SU-DHL-6 (cell line): ENCODE measurements at regions not wholly inside any gene's neighbourhood (a gene's known extent, or its start where the extent isn't known, plus 50 kb on each side); places are given as distances from the start of the nearest gene placed in this dataset.

Source experiments
- H2AFZ ChIP-seq: fragments of 200-600 bp; sonication (generic); 2 replicates; pipeline ENCODE4 v1.6.1; 2014; ENCODE audit warnings: low read depth, mild to moderate bottlenecking, moderate library complexity, mixed read lengths, antibody characterized with exemption, low read length; ENCODE audit not compliant: severe bottlenecking
- H3F3A ChIP-seq: fragments of 200-600 bp; shearing (Covaris generic); 2 replicates; pipeline ENCODE4 v1.6.0; 2016; ENCODE audit warnings: antibody characterized with exemption, mild to moderate bottlenecking; ENCODE audit not compliant: insufficient read depth
- H3K27ac ChIP-seq: fragments of 200-600 bp; sonication (generic); 2 replicates; pipeline ENCODE4 v1.5.1; 2016; ENCODE audit warnings: low read depth, mild to moderate bottlenecking, low read length, moderate library complexity, mixed read lengths
- H3K27me3 ChIP-seq: fragments of 200-600 bp; sonication (generic), shearing (Covaris generic); 2 replicates; pipeline ENCODE4 v1.6.0; 2014; ENCODE audit warnings: mild to moderate bottlenecking, low read length
- H3K36me3 ChIP-seq: fragments of 200-600 bp; sonication (generic); 2 replicates; pipeline ENCODE4 v1.6.1; 2014; ENCODE audit warnings: mild to moderate bottlenecking, low read length, mixed read lengths
- H3K4me2 ChIP-seq: fragments of 300-600, 200-600 bp; shearing (Covaris generic), sonication (generic); 2 replicates; pipeline ENCODE4 v1.6.0; 2014; ENCODE audit warnings: low read length, low read depth, mild to moderate bottlenecking; ENCODE audit not compliant: poor library complexity, severe bottlenecking
- H3K4me3 ChIP-seq: fragments of 200-600 bp; sonication (generic); 2 replicates; pipeline ENCODE4 v1.5.1; 2014; ENCODE audit warnings: antibody characterized with exemption, low read length, mild to moderate bottlenecking, mixed read lengths; ENCODE audit not compliant: insufficient read depth, poor library complexity, severe bottlenecking
- H3K79me2 ChIP-seq: fragments of 200-600 bp; sonication (generic); 2 replicates; pipeline ENCODE4 v1.6.1; 2014; ENCODE audit warnings: mild to moderate bottlenecking, low read length, moderate library complexity; ENCODE audit not compliant: insufficient read depth
- H3K9ac ChIP-seq: fragments of 200-600 bp; sonication (generic); 2 replicates; pipeline ENCODE4 v1.7.0; 2014; ENCODE audit warnings: mild to moderate bottlenecking, low read length
- H3K9me2 ChIP-seq: fragments of 200-600 bp; sonication (generic); replicated peaks from 2 replicates; pipeline ENCODE4 v1.6.1; 2014; ENCODE audit warnings: low read length; ENCODE audit not compliant: insufficient read depth
- H3K9me3 ChIP-seq: fragments of 200-600 bp; sonication (generic); 2 replicates; pipeline ENCODE4 v1.6.1; 2014; ENCODE audit warnings: low read length, mixed read lengths; ENCODE audit not compliant: insufficient read depth
- H4K20me1 ChIP-seq: fragments of 200-600 bp; sonication (generic); 2 replicates; pipeline ENCODE4 v1.6.1; 2014; ENCODE audit warnings: low read depth, mild to moderate bottlenecking, antibody characterized with exemption, low read length, moderate library complexity, mixed read lengths
- CTCF ChIP-seq: fragments of 200-600 bp; sonication (generic); IDR thresholded peaks from one replicate; pipeline ENCODE4 v1.5.1; 2017; ENCODE audit warnings: antibody characterized with exemption, mild to moderate bottlenecking, low read length, moderate library complexity; ENCODE audit not compliant: insufficient read depth, poor library complexity, severe bottlenecking
- EZH2phosphoT487 ChIP-seq: fragments of 200-600 bp; sonication (generic), shearing (Covaris generic); conservative IDR thresholded peaks from 2 replicates; pipeline ENCODE4 v1.6.1; 2018; ENCODE audit warnings: mild to moderate bottlenecking, antibody characterized with exemption, low read length, moderate library complexity, mixed read lengths

- no peaks in the 10 kb centered on the region for H3K79me2 ChIP-seq
- H3K9me2 ChIP-seq: no peaks in the 10 kb centered on the region
- no peaks in the 10 kb centered on the region for H3K27me3 ChIP-seq
- no peaks in the 10 kb centered on the region for H3K36me3 ChIP-seq
- H3K4me3 ChIP-seq: no peak overlapping the region
- H3K27ac ChIP-seq: no peak overlapping the region
- no peaks in the 10 kb centered on the region for H3F3A ChIP-seq
- TF ChIP-seq EZH2phosphoT487 (no peak), CTCF (no peak)
- no peak overlapping the region for H3K9ac ChIP-seq
- H4K20me1 ChIP-seq: no peaks in the 10 kb centered on the region
- no peak overlapping the region for H2AFZ ChIP-seq
- H3K4me2 ChIP-seq: no peak overlapping the region
- no peaks in the 10 kb centered on the region for H3K9me3 ChIP-seq
Observed at GRCh38 chr20:11791316-11791715, 126.4 kb upstream of the BTBD3 start.

- H3K4me2 ChIP-seq: no peak overlapping the region
- no peak overlapping the region for H2AFZ ChIP-seq
- H3K27ac ChIP-seq: no peak overlapping the region
Observed at GRCh38 chr20:11791835-11792567, 125.7 kb upstream of the BTBD3 start.

GRCh38 chr20:11792568-11792953 lies 125.1 kb upstream of the BTBD3 start:
- H3K9me2 ChIP-seq: no peaks in the 10 kb centered on the region
- H3K4me2 ChIP-seq: no peak overlapping the region
- H3K27ac ChIP-seq: no peak overlapping the region
- H3K27me3 ChIP-seq: no peaks in the 10 kb centered on the region
- H3K9me3 ChIP-seq: no peaks in the 10 kb centered on the region
- no peaks in the 10 kb centered on the region for H3K36me3 ChIP-seq
- no peaks in the 10 kb centered on the region for H3K79me2 ChIP-seq
- H3K4me3 ChIP-seq: no peak overlapping the region
- H4K20me1 ChIP-seq: no peaks in the 10 kb centered on the region
- H3K9ac ChIP-seq: no peak overlapping the region
- TF ChIP-seq EZH2phosphoT487 (no peak), CTCF (no peak)
- no peaks in the 10 kb centered on the region for H3F3A ChIP-seq
- no peak overlapping the region for H2AFZ ChIP-seq

More at GRCh38 chr20:11791835-11792567, 125.7 kb upstream of the BTBD3 start:
- Histone ChIP-seq H3K9me2 (no peaks in the 10 kb centered on the region), H3K9me3 (no peaks in the 10 kb centered on the region), H3K36me3 (no peaks in the 10 kb centered on the region), H3K79me2 (no peaks in the 10 kb centered on the region), H3K4me3 (no peak overlapping the region), H3K27me3 (no peaks in the 10 kb centered on the region), H4K20me1 (no peaks in the 10 kb centered on the region), H3F3A (no peaks in the 10 kb centered on the region), H3K9ac (no peak overlapping the region)
- TF ChIP-seq EZH2phosphoT487 (no peak), CTCF (no peak)
